ENCODE measurements at regions not wholly inside any gene's neighbourhood (a gene's known extent, or its start where the extent isn't known, plus 50 kb on each side); places are given as distances from the start of the nearest gene placed in this dataset.

- no peak for ATAC-seq
- intact Hi-C loops (cut with DNase I) = loop anchor here (5.0 kb wide), 1 partner anchor 1488 kb away; no protein-coding TSS in a partner anchor
- no peak for DNase-seq (ENCODE audit: low spot score)
Measured at GRCh38 chr13:111920306-111920931, 146.5 kb upstream of the SOX1 start.

- ATAC-seq (no peak), DNase-seq (ENCODE audit: low spot score) (no peak)
- intact Hi-C loops (cut with DNase I) = loop anchor here (5.0 kb wide), 1 partner anchor 1489 kb away; no protein-coding TSS in a partner anchor
Measured at GRCh38 chr13:111920932-111921705, 145.8 kb upstream of the SOX1 start.

- ATAC-seq = no peak
- DNase-seq (ENCODE audit: low spot score) = no peak
- intact Hi-C loops (cut with DNase I) = loop anchor here (5.0 kb wide), 1 partner anchor 1490 kb away; no protein-coding TSS in a partner anchor
Measured at GRCh38 chr13:111922086-111922485, 144.9 kb upstream of the SOX1 start.

- DNase-seq (ENCODE audit: low spot score) = no peak
- no peak for ATAC-seq
- intact Hi-C loops (cut with DNase I) = loop anchor here (5.0 kb wide), 1 partner anchor 1491 kb away; no protein-coding TSS in a partner anchor
Measured at GRCh38 chr13:111923439-111923838, 143.5 kb upstream of the SOX1 start.

GRCh38 chr13:111923991-111924677 lies 142.8 kb upstream of the SOX1 start:
- intact Hi-C loops (cut with DNase I) = loop anchor here (5.0 kb wide), 1 partner anchor 1492 kb away; no protein-coding TSS in a partner anchor
- ATAC-seq = no peak

GRCh38 chr13:111924678-111925075 lies 142.3 kb upstream of the SOX1 start:
- ATAC-seq (no peak), DNase-seq (ENCODE audit: low spot score) (no peak)
- intact Hi-C loops (cut with DNase I) = loop anchor here (5.0 kb wide), 1 partner anchor 1492 kb away; no protein-coding TSS in a partner anchor

More at GRCh38 chr13:111923991-111924677, 142.8 kb upstream of the SOX1 start:
- no peak for DNase-seq (ENCODE audit: low spot score)

- ATAC-seq (no peak), DNase-seq (ENCODE audit: low spot score) (no peak)
- intact Hi-C loops (cut with DNase I) = no loop called here
Measured at GRCh38 chr13:111925146-111925875, 141.6 kb upstream of the SOX1 start.

GRCh38 chr13:111926501-111927180 lies 140.3 kb upstream of the SOX1 start:
- DNase-seq (ENCODE audit: low spot score) (no peak), ATAC-seq (no peak)
- intact Hi-C loops (cut with DNase I) = no loop called here

GRCh38 chr13:111927181-111927540 lies 139.8 kb upstream of the SOX1 start:
- ATAC-seq = no peak
- intact Hi-C loops (cut with DNase I) = no loop called here
- DNase-seq (ENCODE audit: low spot score) = no peak

GRCh38 chr13:111929036-111929616 lies 137.8 kb upstream of the SOX1 start:
- DNase-seq (ENCODE audit: low spot score) (peak; percentile 27), ATAC-seq (no peak)
- intact Hi-C loops (cut with DNase I) = no loop called here

GRCh38 chr13:111936267-111936925 lies 130.6 kb upstream of the SOX1 start:
- intact Hi-C loops (cut with DNase I) = no loop called here
- DNase-seq (ENCODE audit: low spot score) (no peak), ATAC-seq (no peak)

- no peak for DNase-seq (ENCODE audit: low spot score)
Measured at GRCh38 chr13:111937777-111938311, 129.1 kb upstream of the SOX1 start.

GRCh38 chr13:111938741-111939665 lies 127.9 kb upstream of the SOX1 start:
- ATAC-seq = no peak
- no peak for DNase-seq (ENCODE audit: low spot score)
- intact Hi-C loops (cut with DNase I) = no loop called here

More at GRCh38 chr13:111937777-111938311, 129.1 kb upstream of the SOX1 start:
- no peak for ATAC-seq
- intact Hi-C loops (cut with DNase I) = no loop called here

GRCh38 chr13:111939666-111940278 lies 127.2 kb upstream of the SOX1 start:
- ATAC-seq = no peak
- intact Hi-C loops (cut with DNase I) = no loop called here
- DNase-seq (ENCODE audit: low spot score) = no peak

- ATAC-seq = no peak
- DNase-seq (ENCODE audit: low spot score) = no peak
- intact Hi-C loops (cut with DNase I) = no loop called here
Measured at GRCh38 chr13:111940892-111941291, 126.1 kb upstream of the SOX1 start.

GRCh38 chr13:111941845-111942447 lies 125.0 kb upstream of the SOX1 start:
- DNase-seq (ENCODE audit: low spot score) = no peak
- no peak for ATAC-seq
- intact Hi-C loops (cut with DNase I) = no loop called here

Data from sciatic nerve (tissue), 2 donors.